ENCODE measurements at regions not wholly inside any gene's neighbourhood (a gene's known extent, or its start where the extent isn't known, plus 50 kb on each side); places are given as distances from the start of the nearest gene placed in this dataset.

DNA sequence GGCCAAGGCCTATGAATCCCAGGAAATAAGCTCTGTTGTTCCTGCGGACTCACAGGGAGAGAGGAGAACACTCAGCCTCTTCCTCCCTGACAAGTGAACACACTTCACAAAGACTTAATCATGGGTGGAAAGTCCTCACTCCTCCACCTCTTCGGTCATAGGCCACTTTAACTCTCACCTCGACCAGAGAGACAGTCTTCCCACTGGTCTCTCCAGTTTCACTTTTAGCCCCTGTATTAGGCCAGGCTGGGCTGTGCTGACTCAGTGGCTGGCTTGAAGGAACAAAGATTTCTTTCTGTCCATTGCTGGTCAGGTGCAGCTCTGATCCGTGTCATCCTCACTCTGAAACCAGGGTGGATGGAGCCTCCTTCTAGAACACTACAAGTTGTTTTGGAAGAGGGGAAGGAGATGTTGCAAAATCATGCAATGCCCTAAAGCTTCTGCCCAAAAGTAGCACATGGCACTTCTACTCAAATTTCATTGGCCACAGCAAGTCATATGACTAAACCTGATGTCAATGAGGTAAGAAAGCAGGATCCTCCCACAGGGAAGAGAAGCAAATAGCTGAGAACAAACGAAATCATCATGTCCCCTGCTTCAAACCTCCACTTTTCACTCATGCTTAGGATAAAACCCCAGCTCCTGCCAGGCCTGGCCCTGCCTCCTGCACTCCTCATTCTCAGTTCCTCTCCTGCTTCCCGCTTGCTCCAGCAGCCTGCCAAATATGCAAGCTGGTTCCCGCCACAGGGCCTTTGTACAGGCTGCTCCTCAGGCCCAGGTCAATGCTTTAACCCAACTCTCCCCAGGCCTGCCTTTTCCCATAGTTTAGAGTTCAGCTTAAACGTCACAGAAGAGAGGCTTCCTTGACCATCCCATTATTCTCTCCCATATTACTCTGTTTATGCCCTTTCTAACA lies 150.5 kb upstream of the RUNX3 start:
- H3K4me2 ChIP-seq (ENCODE audit: low read length) = no peak overlapping the region

GRCh38 chr1:25079048-25079447 lies 149.0 kb upstream of the RUNX3 start:
- Histone ChIP-seq H3K4me1 (ENCODE audit: control insufficient read depth, low read length) (peaks cover 5% of the 10 kb centered on the region; the same call in 1 of the 2 replicates), H3K9me3 (ENCODE audit: control insufficient read depth, insufficient read depth, low read length) (no peaks in the 10 kb centered on the region), H3K4me2 (ENCODE audit: low read length) (no peak overlapping the region), H3K36me3 (ENCODE audit: control insufficient read depth, low read length) (no peaks in the 10 kb centered on the region), H3K4me3 (ENCODE audit: low read length) (no peak overlapping the region), H4K20me1 (ENCODE audit: control insufficient read depth, insufficient read depth, low read depth, low read length) (no peaks in the 10 kb centered on the region), H3K27me3 (ENCODE audit: control insufficient read depth, low read length) (peaks cover 5% of the 10 kb centered on the region; the same call in 1 of the 2 replicates), H3K27ac (ENCODE audit: low read depth, low read length) (no peak overlapping the region), H3K9me2 (replicated peaks; ENCODE audit: control insufficient read depth, low read length) (no peaks in the 10 kb centered on the region), H3K79me2 (ENCODE audit: control insufficient read depth, low read length) (no peaks in the 10 kb centered on the region), H3F3A (ENCODE audit: control insufficient read depth, insufficient read depth) (no peaks in the 10 kb centered on the region)
- TF ChIP-seq EZH2phosphoT487 (IDR thresholded peaks at IDR 0.05; ENCODE audit: borderline replicate concordance, low read length) = no peak
- TF ChIP-seq, protein P1, sequence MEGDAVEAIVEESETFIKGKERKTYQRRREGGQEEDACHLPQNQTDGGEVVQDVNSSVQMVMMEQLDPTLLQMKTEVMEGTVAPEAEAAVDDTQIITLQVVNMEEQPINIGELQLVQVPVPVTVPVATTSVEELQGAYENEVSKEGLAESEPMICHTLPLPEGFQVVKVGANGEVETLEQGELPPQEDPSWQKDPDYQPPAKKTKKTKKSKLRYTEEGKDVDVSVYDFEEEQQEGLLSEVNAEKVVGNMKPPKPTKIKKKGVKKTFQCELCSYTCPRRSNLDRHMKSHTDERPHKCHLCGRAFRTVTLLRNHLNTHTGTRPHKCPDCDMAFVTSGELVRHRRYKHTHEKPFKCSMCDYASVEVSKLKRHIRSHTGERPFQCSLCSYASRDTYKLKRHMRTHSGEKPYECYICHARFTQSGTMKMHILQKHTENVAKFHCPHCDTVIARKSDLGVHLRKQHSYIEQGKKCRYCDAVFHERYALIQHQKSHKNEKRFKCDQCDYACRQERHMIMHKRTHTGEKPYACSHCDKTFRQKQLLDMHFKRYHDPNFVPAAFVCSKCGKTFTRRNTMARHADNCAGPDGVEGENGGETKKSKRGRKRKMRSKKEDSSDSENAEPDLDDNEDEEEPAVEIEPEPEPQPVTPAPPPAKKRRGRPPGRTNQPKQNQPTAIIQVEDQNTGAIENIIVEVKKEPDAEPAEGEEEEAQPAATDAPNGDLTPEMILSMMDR (IDR thresholded peaks at IDR 0.05; ENCODE audit: low read depth, low read length, poor library complexity, severe bottlenecking) = no peak

More for the DNA sequence above, 150.5 kb upstream of the RUNX3 start:
- TF ChIP-seq, protein P1 (IDR thresholded peaks at IDR 0.05; ENCODE audit: low read depth, low read length, poor library complexity, severe bottlenecking) = no peak
- no peak for TF ChIP-seq EZH2phosphoT487 (IDR thresholded peaks at IDR 0.05; ENCODE audit: borderline replicate concordance, low read length)
- H3K9me3 ChIP-seq (ENCODE audit: control insufficient read depth, insufficient read depth, low read length) = no peaks in the 10 kb centered on the region
- H3K9me2 ChIP-seq (replicated peaks; ENCODE audit: control insufficient read depth, low read length) = no peaks in the 10 kb centered on the region
- H4K20me1 ChIP-seq (ENCODE audit: control insufficient read depth, insufficient read depth, low read depth, low read length) = no peaks in the 10 kb centered on the region
- H3K36me3 ChIP-seq (ENCODE audit: control insufficient read depth, low read length) = no peaks in the 10 kb centered on the region
- peaks cover 10% of the 10 kb centered on the region for H3K27me3 ChIP-seq (ENCODE audit: control insufficient read depth, low read length)
- H3K4me1 ChIP-seq (ENCODE audit: control insufficient read depth, low read length) = peaks cover 5% of the 10 kb centered on the region; the same call in 1 of the 2 replicates
- no peak overlapping the region for H3K4me3 ChIP-seq (ENCODE audit: low read length)
- no peaks in the 10 kb centered on the region for H3F3A ChIP-seq (ENCODE audit: control insufficient read depth, insufficient read depth)
- no peak overlapping the region for H3K27ac ChIP-seq (ENCODE audit: low read depth, low read length)
- H3K79me2 ChIP-seq (ENCODE audit: control insufficient read depth, low read length) = no peaks in the 10 kb centered on the region

DNA sequence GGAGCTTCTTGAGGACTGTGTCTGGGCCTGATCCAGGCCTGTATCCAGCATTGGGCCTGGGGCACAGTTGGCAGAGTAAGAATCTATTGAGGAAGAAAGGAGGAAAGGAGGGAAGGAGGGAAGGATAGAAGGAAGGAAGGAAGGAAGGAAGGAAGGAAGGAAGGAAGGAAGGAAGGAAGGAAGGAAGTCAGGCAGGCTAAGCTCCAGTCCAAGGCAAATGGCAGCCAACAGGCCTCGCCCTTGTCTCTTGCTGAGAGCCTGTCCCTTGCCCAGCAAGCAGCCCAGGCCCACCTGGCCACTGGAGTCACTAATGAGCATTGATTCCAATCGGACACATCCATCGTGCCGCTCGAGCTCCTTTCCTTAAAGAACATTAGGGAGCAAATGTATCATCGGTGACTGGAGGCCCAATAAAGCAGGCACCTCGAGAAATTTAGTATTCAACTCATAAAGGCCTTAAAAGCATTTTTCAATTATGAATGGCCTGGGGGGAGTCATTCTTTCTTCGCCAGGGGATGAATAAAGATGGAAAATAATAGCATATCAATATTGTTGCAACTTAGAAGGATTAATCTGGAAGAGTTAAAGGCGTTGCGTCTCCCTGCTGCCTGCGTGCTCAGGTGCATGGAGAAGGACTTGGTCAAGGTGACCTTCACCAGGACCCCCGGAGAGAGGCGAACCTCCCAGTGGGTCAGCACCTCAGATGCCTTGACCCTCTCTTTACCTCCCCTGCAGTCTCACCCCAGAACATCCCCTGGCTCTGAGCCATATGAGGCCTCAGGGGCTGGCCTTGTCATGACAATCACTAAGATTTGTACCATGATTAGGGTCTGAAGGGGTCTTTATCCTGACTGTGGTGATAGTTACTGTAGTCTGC lies 144.5 kb upstream of the RUNX3 start:
- no peaks in the 10 kb centered on the region for H3K79me2 ChIP-seq (ENCODE audit: control insufficient read depth, low read length)
- TF ChIP-seq, protein P1 (IDR thresholded peaks at IDR 0.05; ENCODE audit: low read depth, low read length, poor library complexity, severe bottlenecking) = no peak
- no peak for TF ChIP-seq EZH2phosphoT487 (IDR thresholded peaks at IDR 0.05; ENCODE audit: borderline replicate concordance, low read length)
- no peak overlapping the region for H3K4me3 ChIP-seq (ENCODE audit: low read length)
- peaks cover 5% of the 10 kb centered on the region; the same call in 1 of the 2 replicates for H3K27me3 ChIP-seq (ENCODE audit: control insufficient read depth, low read length)
- H3F3A ChIP-seq (ENCODE audit: control insufficient read depth, insufficient read depth) = no peaks in the 10 kb centered on the region
- no peaks in the 10 kb centered on the region for H4K20me1 ChIP-seq (ENCODE audit: control insufficient read depth, insufficient read depth, low read depth, low read length)
- no peaks in the 10 kb centered on the region for H3K9me3 ChIP-seq (ENCODE audit: control insufficient read depth, insufficient read depth, low read length)
- no peak overlapping the region for H3K4me2 ChIP-seq (ENCODE audit: low read length)
- no peaks in the 10 kb centered on the region for H3K9me2 ChIP-seq (replicated peaks; ENCODE audit: control insufficient read depth, low read length)
- H3K36me3 ChIP-seq (ENCODE audit: control insufficient read depth, low read length) = no peaks in the 10 kb centered on the region
- H3K27ac ChIP-seq (ENCODE audit: low read depth, low read length) = no peak overlapping the region
- no peaks in the 10 kb centered on the region for H3K4me1 ChIP-seq (ENCODE audit: control insufficient read depth, low read length)

Measured in DOHH2 (cell line).